ENCODE measurements at regions not wholly inside any gene's neighbourhood (a gene's known extent, or its start where the extent isn't known, plus 50 kb on each side); places are given as distances from the start of the nearest gene placed in this dataset.

DNA sequence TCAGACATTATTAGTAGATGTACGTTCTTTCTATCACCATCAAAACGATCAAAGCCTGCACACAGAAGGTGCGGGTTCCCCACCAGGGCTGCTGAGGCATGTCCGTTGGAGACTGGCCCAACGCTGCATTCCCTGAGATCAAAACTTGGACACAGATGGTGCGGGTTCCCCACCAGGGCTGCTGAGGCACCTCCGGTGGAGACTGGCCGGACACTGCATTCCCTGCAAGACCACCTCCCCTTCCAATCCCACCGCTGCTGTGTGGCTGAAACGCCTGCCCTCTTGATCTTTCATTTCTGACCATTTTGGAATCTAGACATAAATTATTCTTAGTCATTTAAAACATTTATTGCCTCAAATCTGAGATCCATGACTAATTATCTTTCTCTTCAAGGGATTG is 254.2 kb upstream of the SALL3 start:
- TF ChIP-seq, protein P1, sequence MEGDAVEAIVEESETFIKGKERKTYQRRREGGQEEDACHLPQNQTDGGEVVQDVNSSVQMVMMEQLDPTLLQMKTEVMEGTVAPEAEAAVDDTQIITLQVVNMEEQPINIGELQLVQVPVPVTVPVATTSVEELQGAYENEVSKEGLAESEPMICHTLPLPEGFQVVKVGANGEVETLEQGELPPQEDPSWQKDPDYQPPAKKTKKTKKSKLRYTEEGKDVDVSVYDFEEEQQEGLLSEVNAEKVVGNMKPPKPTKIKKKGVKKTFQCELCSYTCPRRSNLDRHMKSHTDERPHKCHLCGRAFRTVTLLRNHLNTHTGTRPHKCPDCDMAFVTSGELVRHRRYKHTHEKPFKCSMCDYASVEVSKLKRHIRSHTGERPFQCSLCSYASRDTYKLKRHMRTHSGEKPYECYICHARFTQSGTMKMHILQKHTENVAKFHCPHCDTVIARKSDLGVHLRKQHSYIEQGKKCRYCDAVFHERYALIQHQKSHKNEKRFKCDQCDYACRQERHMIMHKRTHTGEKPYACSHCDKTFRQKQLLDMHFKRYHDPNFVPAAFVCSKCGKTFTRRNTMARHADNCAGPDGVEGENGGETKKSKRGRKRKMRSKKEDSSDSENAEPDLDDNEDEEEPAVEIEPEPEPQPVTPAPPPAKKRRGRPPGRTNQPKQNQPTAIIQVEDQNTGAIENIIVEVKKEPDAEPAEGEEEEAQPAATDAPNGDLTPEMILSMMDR (IDR thresholded peaks at IDR 0.05; ENCODE audit: poor library complexity, severe bottlenecking), result no peak
- TF ChIP-seq MXI1 (conservative IDR thresholded peaks at IDR 0.05; ENCODE audit: poor library complexity, severe bottlenecking) (no peak), SMC3 (conservative IDR thresholded peaks at IDR 0.05; ENCODE audit: poor library complexity) (no peak), RAD21 (conservative IDR thresholded peaks at IDR 0.05) (no peak)
